PFSK-1 (cell line): ENCODE measurements at regions not wholly inside any gene's neighbourhood (a gene's known extent, or its start where the extent isn't known, plus 50 kb on each side); places are given as distances from the start of the nearest gene placed in this dataset.

Experiments used
- FOXP2 ChIP-seq: optimal IDR thresholded peaks from 2 replicates; pipeline ENCODE3; 2011; ENCODE audit warnings: borderline replicate concordance, control low read depth, inconsistent platforms; ENCODE audit not compliant: insufficient read depth; ENCODE audit errors: extremely low read length, extremely low read depth
- POLR2AphosphoS5 ChIP-seq: IDR thresholded peaks from 2 replicates; pipeline ENCODE4 v1.6.1; 2012; ENCODE audit warnings: low read depth, mild to moderate bottlenecking, control low read depth, low read length, moderate library complexity
- REST ChIP-seq, 2 experiments: IDR thresholded peaks; 2 replicates each; pipeline versions ENCODE4 v1.6.1 to v1.8.0; 2011 to 2012; ENCODE audit warnings: low read depth in 2 of 2, low read length in 2 of 2, control low read depth in 1 of 2, inconsistent platforms in 1 of 2, mild to moderate bottlenecking in 1 of 2, moderate library complexity in 1 of 2; ENCODE audit not compliant: insufficient read depth in 1 of 2
- SIN3A ChIP-seq: IDR thresholded peaks from 2 replicates; pipeline ENCODE4 v1.6.1; 2012; ENCODE audit warnings: mild to moderate bottlenecking, low read length, moderate library complexity, borderline replicate concordance; ENCODE audit not compliant: insufficient read depth
- TAF1 ChIP-seq: IDR thresholded peaks from 2 replicates; pipeline ENCODE4 v1.6.1; 2012; ENCODE audit warnings: low read length, control low read depth, borderline replicate concordance; ENCODE audit not compliant: insufficient read depth

- TF ChIP-seq SIN3A (no peak), REST (IDR thresholded peaks at IDR 0.05; ENCODE audit: insufficient read depth in 1 of 2, low read depth in 2 of 2, low read length in 2 of 2) (no peak), POLR2AphosphoS5 (no peak), FOXP2 (no peak), TAF1 (no peak)
Observed at GRCh38 chr12:46535376-46535775, 162.8 kb upstream of the SLC38A2 start.

- TF ChIP-seq TAF1 (no peak), POLR2AphosphoS5 (no peak), FOXP2 (no peak), REST (IDR thresholded peaks at IDR 0.05; ENCODE audit: insufficient read depth in 1 of 2, low read depth in 2 of 2, low read length in 2 of 2) (no peak)
Observed at GRCh38 chr12:46534327-46534840, 161.8 kb upstream of the SLC38A2 start.

GRCh38 chr12:46533723-46534122 is 161.2 kb upstream of the SLC38A2 start:
- TF ChIP-seq REST (IDR thresholded peaks at IDR 0.05; ENCODE audit: insufficient read depth in 1 of 2, low read depth in 2 of 2, low read length in 2 of 2) (no peak), FOXP2 (no peak), TAF1 (no peak), POLR2AphosphoS5 (no peak), SIN3A (no peak)

GRCh38 chr12:46531804-46532203 is 159.2 kb upstream of the SLC38A2 start:
- no peak for TF ChIP-seq SIN3A
- no peak for TF ChIP-seq REST (IDR thresholded peaks at IDR 0.05; ENCODE audit: insufficient read depth in 1 of 2, low read depth in 2 of 2, low read length in 2 of 2)
- TF ChIP-seq TAF1, result no peak
- no peak for TF ChIP-seq POLR2AphosphoS5
- no peak for TF ChIP-seq FOXP2

GRCh38 chr12:46531059-46531785 is 158.6 kb upstream of the SLC38A2 start:
- TF ChIP-seq SIN3A (no peak), TAF1 (no peak), FOXP2 (no peak), REST (IDR thresholded peaks at IDR 0.05; ENCODE audit: insufficient read depth in 1 of 2, low read depth in 2 of 2, low read length in 2 of 2) (no peak), POLR2AphosphoS5 (no peak)
